Suppressor macrophage (primary cell): ENCODE measurements at regions not wholly inside any gene's neighbourhood (a gene's known extent, or its start where the extent isn't known, plus 50 kb on each side); places are given as distances from the start of the nearest gene placed in this dataset.

Experiments used
- DNase-seq, 4 experiments: peaks; one replicate each; pipeline ENCODE4 v3.0.0-alpha.2; 2020 to 2022

DNA sequence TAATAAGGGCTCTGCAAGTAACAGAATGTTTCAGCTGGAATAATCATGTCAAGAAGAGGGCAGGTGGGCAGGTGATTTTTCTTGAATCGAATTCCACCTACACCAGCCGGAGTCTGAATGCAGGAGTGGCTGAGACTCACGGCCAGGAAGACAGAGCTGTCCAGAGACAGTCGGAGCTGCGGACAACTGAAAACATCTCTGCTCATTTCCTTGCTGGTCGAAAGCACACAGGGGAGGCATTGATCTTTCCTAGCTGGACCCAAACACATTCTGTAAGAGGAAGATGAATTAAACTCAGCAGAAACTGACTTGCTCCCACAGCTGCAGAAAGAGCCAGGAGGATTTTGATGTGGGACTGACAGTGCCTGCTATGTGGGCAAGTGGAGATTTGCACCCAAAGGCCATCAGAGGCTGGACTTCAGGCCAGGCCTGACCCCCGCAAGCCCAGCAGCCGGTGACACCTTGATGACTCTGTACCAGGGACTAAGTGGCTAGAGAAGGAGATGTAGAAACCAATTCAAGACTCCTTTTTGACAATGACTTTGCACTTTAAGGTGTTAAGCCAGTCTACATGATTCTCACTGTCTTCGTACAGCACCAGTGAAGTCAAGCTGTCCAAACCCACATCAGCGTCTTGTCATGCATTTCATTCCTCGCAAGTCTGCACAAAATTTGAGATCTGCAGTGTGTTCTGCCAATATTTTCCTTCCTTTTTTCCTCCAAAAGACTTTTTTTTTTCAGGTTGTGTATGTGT, 169.4 kb downstream of the TEX36 start:
- DNase-seq = no peak

DNA sequence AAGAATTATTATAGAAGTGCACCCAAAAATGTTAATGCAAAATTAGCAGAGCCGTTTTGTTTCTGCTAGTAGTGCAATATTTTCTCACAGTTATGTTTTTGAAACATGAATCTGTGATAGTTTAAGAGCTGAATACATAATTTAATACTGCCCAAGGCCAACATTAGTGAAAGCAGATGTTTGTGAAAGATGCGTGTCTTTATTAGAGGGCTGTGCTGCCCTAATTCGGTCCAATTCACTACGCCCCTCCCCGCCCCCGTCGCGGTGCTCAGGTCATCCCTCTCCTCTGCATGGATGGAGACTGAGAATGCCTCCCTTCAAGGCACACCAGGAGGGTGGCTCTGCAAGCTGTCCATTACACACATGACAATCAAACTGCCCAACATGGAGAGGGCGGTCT, 172.0 kb downstream of the TEX36 start:
- DNase-seq = no peak

GRCh38 chr10:125505648-125506047, 177.3 kb downstream of the TEX36 start:
- DNase-seq = no peak

- no peak for DNase-seq
These were observed 180.7 kb downstream of the TEX36 start for GRCh38 chr10:125502276-125502675.

GRCh38 chr10:125495386-125495785, 187.6 kb downstream of the TEX36 start:
- no peak for DNase-seq

- DNase-seq = no peak
These were observed 188.2 kb downstream of the TEX36 start for GRCh38 chr10:125494651-125495239.

- DNase-seq = no peak
These were observed 191.6 kb downstream of the TEX36 start for GRCh38 chr10:125491381-125491780.

DNA sequence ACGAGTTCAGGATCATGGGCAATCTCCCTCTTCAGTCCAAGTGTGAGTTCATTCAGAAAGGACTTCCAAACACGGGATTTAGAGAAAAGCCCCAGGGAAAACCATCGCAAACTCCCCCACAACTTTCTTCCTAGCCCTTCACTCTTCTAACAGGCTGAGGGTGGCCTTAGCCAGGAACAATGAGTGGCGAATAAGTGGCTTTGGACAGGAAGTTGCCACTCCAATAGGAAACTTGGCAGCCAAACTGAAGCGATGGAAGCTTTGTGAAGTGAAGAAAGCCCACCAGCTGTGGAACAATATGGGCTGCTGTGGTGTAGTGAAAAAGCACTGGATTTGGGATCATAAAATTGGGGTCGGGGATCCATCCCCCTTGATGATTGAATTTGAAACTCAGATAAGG, 193.2 kb downstream of the TEX36 start:
- DNase-seq = no peak

DNA sequence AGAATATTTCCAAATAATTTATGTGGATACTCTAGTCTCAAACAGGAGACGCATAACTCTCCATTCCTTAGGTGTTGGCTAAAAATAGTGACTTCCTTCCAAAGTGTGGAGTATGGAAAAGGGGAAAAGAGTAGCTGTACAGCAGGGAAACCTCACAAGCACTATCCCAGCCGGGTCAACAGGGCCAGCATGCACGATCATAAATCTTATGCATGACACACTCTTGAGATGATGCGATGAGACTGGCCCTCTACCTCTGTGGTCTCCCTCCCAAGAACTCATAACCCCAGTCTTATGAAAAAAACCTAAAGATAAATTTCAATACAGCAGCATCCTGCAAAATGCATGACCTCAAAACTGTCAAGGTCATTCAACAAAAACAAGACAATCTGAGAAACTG, 197.3 kb downstream of the TEX36 start:
- DNase-seq = no peak

DNA sequence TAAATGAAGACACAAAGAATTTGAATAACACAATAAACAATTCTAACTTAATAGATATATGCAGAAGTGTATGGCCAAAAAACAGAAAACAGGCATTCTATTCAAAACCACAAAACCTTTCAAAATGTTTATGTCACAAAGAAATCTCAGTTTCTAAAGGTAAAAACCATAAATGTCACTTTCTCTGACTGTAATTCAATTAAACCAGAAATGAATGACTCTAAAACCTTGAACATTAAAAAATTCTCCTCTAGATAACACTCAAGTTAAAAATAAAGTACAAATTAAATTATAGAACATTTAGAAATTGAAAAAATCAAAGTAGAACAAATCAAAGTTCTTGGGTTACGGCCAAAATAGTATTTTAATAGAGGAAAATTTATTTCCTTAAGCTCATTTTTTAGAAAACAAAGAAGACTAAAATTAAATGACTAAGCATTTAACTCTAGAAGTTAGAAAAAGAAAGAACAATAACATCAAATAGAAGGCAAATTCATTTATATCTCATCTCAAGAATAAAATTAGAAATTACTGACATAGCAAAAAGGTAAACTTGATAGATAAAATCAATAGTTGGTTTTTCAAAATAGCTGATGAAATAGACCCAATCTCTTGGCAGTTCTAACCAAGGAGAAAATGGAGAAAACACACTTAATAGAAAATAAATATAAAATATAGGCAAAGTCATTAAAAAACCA, 198.8 kb downstream of the TEX36 start:
- no peak for DNase-seq

- DNase-seq = no peak
These were observed 200.3 kb downstream of the TEX36 start for GRCh38 chr10:125482637-125483036.

DNA sequence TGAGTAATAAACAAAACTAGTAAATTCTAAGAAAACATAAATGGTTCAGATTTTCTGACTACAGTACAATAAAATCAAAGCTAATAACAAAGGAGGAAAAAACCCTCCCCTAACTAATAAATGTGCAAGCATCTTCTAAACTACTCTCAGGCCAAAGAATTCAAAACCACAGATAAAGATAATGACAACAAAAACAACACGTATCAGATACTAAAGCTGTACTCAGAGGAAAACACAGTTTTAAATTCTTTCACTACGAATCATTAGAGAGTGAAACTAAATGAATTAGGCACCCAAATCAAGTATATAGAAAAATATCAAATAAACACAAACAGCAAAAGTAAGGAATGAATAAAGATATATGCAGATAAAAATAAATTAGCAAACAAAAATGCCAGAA, 200.9 kb downstream of the TEX36 start:
- DNase-seq = no peak

DNA sequence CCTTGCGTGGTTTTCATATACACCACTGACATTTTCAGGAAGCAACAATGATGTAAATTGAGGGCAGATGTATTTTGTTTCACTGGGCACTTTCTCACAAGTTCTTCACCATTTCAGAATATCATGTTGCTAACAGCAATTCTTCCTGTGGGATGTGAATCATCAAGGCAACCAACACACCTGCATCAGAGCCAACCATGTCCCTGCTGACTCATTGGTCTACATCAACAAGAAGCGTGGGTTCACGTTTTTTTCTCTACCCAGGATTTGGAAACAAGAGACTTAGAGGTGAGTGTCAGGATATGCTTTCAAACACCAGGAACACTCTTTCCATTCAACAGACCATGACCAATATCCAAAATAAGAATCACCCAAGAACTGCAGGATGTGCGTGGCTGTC, 203.9 kb downstream of the TEX36 start:
- no peak for DNase-seq

DNA sequence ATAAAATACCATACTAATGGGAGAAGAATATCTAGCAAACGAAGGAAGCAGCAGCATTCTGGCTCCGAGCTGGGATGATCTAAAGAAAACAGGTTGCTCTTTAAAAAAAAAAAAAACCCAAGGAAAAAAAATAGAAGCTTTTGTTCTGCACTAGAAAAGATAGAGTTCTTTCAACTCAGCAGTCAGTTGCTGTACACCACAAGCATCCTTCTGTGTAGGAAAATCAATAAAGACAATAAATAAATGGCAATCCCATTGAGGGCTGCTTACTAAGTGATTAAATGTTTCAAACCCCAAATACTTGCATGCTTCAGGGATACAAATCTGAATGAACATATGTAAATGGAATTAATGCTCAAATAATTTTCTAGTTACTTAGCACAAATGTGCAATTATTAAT, 207.1 kb downstream of the TEX36 start:
- no peak for DNase-seq

DNA sequence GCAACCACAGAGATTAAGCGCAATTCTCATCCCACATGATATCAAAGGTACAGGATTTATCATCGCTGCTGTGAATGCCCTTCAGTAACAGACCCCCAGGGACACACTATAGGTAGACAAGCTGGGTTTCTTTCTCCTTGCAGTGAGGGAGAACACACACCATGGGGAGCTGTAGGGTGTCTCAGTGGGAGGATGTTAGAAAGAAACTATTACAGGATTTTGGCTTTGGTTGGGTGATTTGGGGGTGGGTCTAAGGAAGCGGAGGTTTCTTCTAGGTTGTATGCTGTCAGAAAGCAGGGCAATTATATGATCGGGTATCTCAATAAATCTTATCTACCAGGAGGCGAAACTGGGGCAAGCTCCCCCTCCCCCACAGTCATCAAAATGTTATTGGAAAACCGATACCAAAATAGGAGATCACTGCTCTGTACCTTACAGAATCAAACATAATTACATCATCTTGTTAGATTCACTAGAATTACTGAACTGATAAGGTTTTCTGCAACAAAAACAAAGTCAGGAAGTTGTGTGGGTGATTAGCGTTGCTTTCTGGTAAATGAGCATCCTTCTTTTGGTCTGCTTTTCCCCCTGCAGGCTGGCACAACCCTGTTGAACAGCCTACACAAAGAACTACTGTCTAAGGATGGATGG, 209.7 kb downstream of the TEX36 start:
- no peak for DNase-seq

GRCh38 chr10:125472010-125472607, 210.9 kb downstream of the TEX36 start:
- no peak for DNase-seq

DNA sequence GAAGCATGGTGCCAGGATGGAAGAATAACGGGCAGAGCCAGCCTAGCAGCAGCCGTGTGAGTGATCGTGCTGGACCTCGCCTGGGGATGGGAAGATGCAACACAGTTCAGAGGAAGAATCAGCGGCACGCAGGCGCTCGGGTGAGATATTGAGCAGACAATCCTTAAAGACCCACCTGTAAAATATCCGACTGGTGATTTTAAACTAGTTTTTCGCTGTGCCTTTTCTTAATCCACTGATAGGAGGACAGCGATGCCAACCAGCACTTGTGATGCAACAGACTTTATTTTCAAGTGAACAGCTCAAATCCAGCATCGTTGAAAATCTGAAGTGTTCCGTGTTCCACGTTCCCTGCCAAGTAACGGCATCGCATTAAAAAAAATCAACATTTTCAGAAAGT, 214.7 kb downstream of the TEX36 start:
- DNase-seq = no peak

- DNase-seq = no peak
These were observed 216.3 kb downstream of the TEX36 start for GRCh38 chr10:125466685-125467084.

- no peak for DNase-seq
These were observed 220.1 kb downstream of the TEX36 start for GRCh38 chr10:125462845-125463244.

GRCh38 chr10:125460326-125460725, 222.6 kb downstream of the TEX36 start:
- no peak for DNase-seq

GRCh38 chr10:125457406-125457805, 225.6 kb downstream of the TEX36 start:
- no peak for DNase-seq

- DNase-seq = no peak
These were observed 227.1 kb downstream of the TEX36 start for GRCh38 chr10:125455855-125456254.

GRCh38 chr10:125455431-125455830, 227.5 kb downstream of the TEX36 start:
- DNase-seq = no peak
